Spleen (tissue), 11 donors: ENCODE measurements at regions not wholly inside any gene's neighbourhood (a gene's known extent, or its start where the extent isn't known, plus 50 kb on each side); places are given as distances from the start of the nearest gene placed in this dataset.

ENCODE experiments used
- DNase-seq: peaks from one replicate; pipeline ENCODE4 v3.0.0-alpha.2; 2020
- H3K27ac ChIP-seq, 8 donors: fragments of 200-600 bp; sonication (generic) in 7 of 8; 1 replicate in 4 of 8; 2 replicates in 4 of 8; pipeline versions ENCODE4 v1.5.0 to v1.8.0; 2016 to 2021; ENCODE audit warnings: inconsistent platforms in 4 of 8, mild to moderate bottlenecking in 4 of 8, moderate library complexity in 1 of 8
- H3K27me3 ChIP-seq, 7 donors: fragments of 200-600 bp; sonication (generic) in 6 of 7; replicated peaks in 1 of 7; 1 replicate in 4 of 7; 2 replicates in 3 of 7; pipeline versions ENCODE4 v1.5.0 to v1.8.0; 2016 to 2021; ENCODE audit warnings: inconsistent platforms in 3 of 7, mild to moderate bottlenecking in 1 of 7
- H3K36me3 ChIP-seq, 6 donors: fragments of 200-600 bp; sonication (generic) in 5 of 6; 1 replicate in 4 of 6; 2 replicates in 2 of 6; pipeline versions ENCODE4 v1.5.0 to v1.8.0; 2016 to 2021; ENCODE audit warnings: inconsistent platforms in 2 of 6
- H3K4me1 ChIP-seq, 6 donors: fragments of 200-600 bp; sonication (generic) in 5 of 6; 1 replicate in 3 of 6; 2 replicates in 3 of 6; pipeline versions ENCODE4 v1.5.0 to v1.8.0; 2016 to 2021; ENCODE audit warnings: inconsistent platforms in 3 of 6
- H3K4me3 ChIP-seq, 8 donors: fragments of 200-600 bp; sonication (generic) in 7 of 8; 1 replicate in 4 of 8; 2 replicates in 4 of 8; pipeline versions ENCODE4 v1.5.0 to v1.8.0; 2016 to 2021; ENCODE audit warnings: inconsistent platforms in 4 of 8, mild to moderate bottlenecking in 4 of 8, moderate library complexity in 2 of 8
- H3K9me3 ChIP-seq, 8 donors: fragments of 200-600 bp; sonication (generic) in 7 of 8; 1 replicate in 4 of 8; 2 replicates in 4 of 8; pipeline versions ENCODE4 v1.5.0 to v1.8.0; 2016 to 2021; ENCODE audit warnings: inconsistent platforms in 4 of 8
- CTCF ChIP-seq, 11 experiments: fragments of 200-600 bp in 7 of 11; fragments of 450-650 bp in 4 of 11; sonication (generic) in 4 of 11; IDR thresholded peaks in 8 of 11; conservative IDR thresholded peaks in 3 of 11; 1 replicate in 7 of 11; 2 replicates in 4 of 11; pipeline versions ENCODE4 v1.4.0 to v1.8.0; 2016 to 2021; ENCODE audit warnings: antibody characterized with exemption in 11 of 11, inconsistent platforms in 4 of 11, mild to moderate bottlenecking in 1 of 11
- POLR2A ChIP-seq, 3 donors: fragments of 450-650 bp; IDR thresholded peaks; one replicate each; pipeline ENCODE4 v1.5.1; 2017; ENCODE audit warnings: antibody characterized with exemption in 3 of 3, mild to moderate bottlenecking in 1 of 3
- POLR2AphosphoS5 ChIP-seq, 3 donors: sonication (generic); formaldehyde crosslinking; IDR thresholded peaks; one replicate each; pipeline ENCODE4 v1.5.1; 2017; ENCODE audit warnings: antibody characterized with exemption in 3 of 3
- WGBS, 5 donors: extraction: QIAGEN DNeasy Blood & Tissue Kit in 3 of 5; methylation state at CpG; one replicate each; pipeline versions ENCODE4 v1.1.5 to v1.1.7; 2013 to 2018; 5-methylcytosine and 5-hydroxymethylcytosine counted together
- intact Hi-C: fragments of 100-400 bp; cut with DNase I; formaldehyde crosslinking; loops from one replicate; pipeline ENCODE4 v1.15.0; 2023; ENCODE audit warnings: low total_unique reads
- donor health status: healthy with polysubstance abuse.
- donor health status: DM: no; HTN: no; CAD: no; lungs with moderate emphysema.
- donor health status: DM: no; HTN: no; CAD: no.
- donor health status: Bipolar disorder and iron deficiency.
- donor health status: healthy.
- donor health status: DM: no; HTN: no; CAD: no.
- donor health status: DM: yes; HTN: yes; CAD: no.

DNA sequence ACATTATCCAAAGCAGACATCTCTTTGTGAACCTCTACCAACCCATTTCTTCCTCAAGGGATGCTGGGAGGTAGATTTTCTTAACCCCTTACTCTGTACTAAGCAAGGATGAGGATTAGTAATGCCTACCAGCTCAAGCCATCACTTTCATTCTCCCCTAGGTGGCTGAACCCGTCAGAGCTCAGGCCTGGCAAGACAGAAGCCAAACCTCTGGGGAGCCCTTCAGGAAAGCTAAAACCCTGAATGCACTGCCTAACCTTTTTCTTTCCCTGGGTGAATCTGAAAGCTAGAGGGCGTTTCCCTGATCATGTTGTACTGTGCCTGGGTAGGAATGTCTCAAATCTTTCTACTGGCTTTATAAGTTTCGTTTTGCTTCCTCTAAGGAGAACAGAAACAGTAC is 617.3 kb downstream of the RPL10L start:
- Histone ChIP-seq H3K4me3 (no peak overlapping the region), H3K27ac (no peak overlapping the region), H3K27me3 (no peaks in the 10 kb centered on the region), H3K36me3 (no peaks in the 10 kb centered on the region), H3K9me3 (peaks cover 0 to 9% (median 2%) of the 10 kb centered on the region in 8 donors), H3K4me1 (no peaks in the 10 kb centered on the region)
- WGBS, 5 donors: 49 to 72% (median 60%) methylated on average over 3 of the region's 3 CpGs
- no peak for TF ChIP-seq POLR2AphosphoS5 (IDR thresholded peaks at IDR 0.05)
- TF ChIP-seq CTCF (IDR thresholded peaks at IDR 0.05 in 8 of 11, conservative IDR thresholded peaks at IDR 0.05 in 3 of 11): no peak
- no peak for TF ChIP-seq POLR2A (IDR thresholded peaks at IDR 0.05)
- intact Hi-C loops: no loop called here
- no peak for DNase-seq

- 78 to 96% (median 90%) methylated on average over 1 of the region's 1 CpG for WGBS, 5 donors
- intact Hi-C loops: no loop called here
- no peak for DNase-seq
- H3K4me1 ChIP-seq: no peaks in the 10 kb centered on the region
- H3K27ac ChIP-seq: no peak overlapping the region
- no peaks in the 10 kb centered on the region for H3K9me3 ChIP-seq
- no peak overlapping the region for H3K4me3 ChIP-seq
- TF ChIP-seq CTCF (IDR thresholded peaks at IDR 0.05 in 8 of 11, conservative IDR thresholded peaks at IDR 0.05 in 3 of 11) (no peak), POLR2A (IDR thresholded peaks at IDR 0.05) (no peak), POLR2AphosphoS5 (IDR thresholded peaks at IDR 0.05) (no peak)
- H3K36me3 ChIP-seq: no peaks in the 10 kb centered on the region
- no peaks in the 10 kb centered on the region for H3K27me3 ChIP-seq
Measured at GRCh38 chr14:46018846-46019420, 632.6 kb downstream of the RPL10L start.

GRCh38 chr14:46008348-46008747 is 643.2 kb downstream of the RPL10L start:
- Histone ChIP-seq H3K27me3 (no peaks in the 10 kb centered on the region), H3K27ac (no peak overlapping the region), H3K4me1 (no peaks in the 10 kb centered on the region), H3K9me3 (peaks cover 0 to 28% (median 20%) of the 10 kb centered on the region in 8 donors), H3K36me3 (no peaks in the 10 kb centered on the region), H3K4me3 (no peak overlapping the region)
- WGBS, 5 donors: 61 to 78% (median 75%) methylated on average over 3 of the region's 3 CpGs
- no peak for TF ChIP-seq POLR2AphosphoS5 (IDR thresholded peaks at IDR 0.05)
- DNase-seq: no peak
- intact Hi-C loops: no loop called here

- H3K27ac ChIP-seq: no peak overlapping the region
- no peaks in the 10 kb centered on the region for H3K4me1 ChIP-seq
- no peaks in the 10 kb centered on the region for H3K27me3 ChIP-seq
- no peak overlapping the region for H3K4me3 ChIP-seq
- intact Hi-C loops: no loop called here
- WGBS, 5 donors: 59 to 79% (median 69%) methylated on average over 2 of the region's 2 CpGs
- H3K36me3 ChIP-seq: no peaks in the 10 kb centered on the region
- TF ChIP-seq POLR2A (IDR thresholded peaks at IDR 0.05) (no peak), CTCF (IDR thresholded peaks at IDR 0.05 in 8 of 11, conservative IDR thresholded peaks at IDR 0.05 in 3 of 11) (no peak), POLR2AphosphoS5 (IDR thresholded peaks at IDR 0.05) (no peak)
- peaks cover 0 to 17% (median 4%) of the 10 kb centered on the region in 8 donors for H3K9me3 ChIP-seq
- DNase-seq: no peak
Measured at GRCh38 chr14:45998554-45998953, 653.0 kb downstream of the RPL10L start.

DNA sequence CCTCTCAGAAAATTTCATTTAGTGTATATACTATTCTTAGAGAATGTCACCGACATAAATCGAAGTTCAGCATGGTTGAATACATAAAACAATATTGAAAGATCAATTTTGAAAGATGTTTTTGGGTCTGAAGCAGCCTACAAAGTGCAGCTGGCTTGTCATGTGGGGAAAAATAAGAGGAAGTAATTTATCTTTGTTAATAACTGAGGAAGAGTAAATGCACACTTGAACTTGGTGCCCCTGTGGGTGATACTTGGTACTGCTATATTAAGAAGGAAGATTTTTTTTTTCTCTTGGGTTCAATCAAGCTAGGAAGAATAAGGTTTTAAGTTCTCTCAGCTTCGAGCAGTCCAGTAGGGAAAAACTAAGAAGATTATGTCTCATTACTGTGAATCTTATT is 661.3 kb downstream of the RPL10L start:
- Histone ChIP-seq H3K36me3 (no peaks in the 10 kb centered on the region), H3K4me3 (no peak overlapping the region), H3K27ac (no peak overlapping the region), H3K4me1 (no peaks in the 10 kb centered on the region), H3K27me3 (no peaks in the 10 kb centered on the region), H3K9me3 (peaks cover 0 to 27% (median 11%) of the 10 kb centered on the region in 8 donors)
- intact Hi-C loops: no loop called here
- DNase-seq: no peak
- TF ChIP-seq POLR2AphosphoS5 (IDR thresholded peaks at IDR 0.05) (no peak), POLR2A (IDR thresholded peaks at IDR 0.05) (no peak), CTCF (IDR thresholded peaks at IDR 0.05 in 8 of 11, conservative IDR thresholded peaks at IDR 0.05 in 3 of 11) (peak in 1 of 11 experiments; percentile 10)
- WGBS, 5 donors: 64 to 78% (median 69%) methylated on average over 3 of the region's 3 CpGs
